Skeletal muscle cell (primary cell): ENCODE measurements at regions not wholly inside any gene's neighbourhood (a gene's known extent, or its start where the extent isn't known, plus 50 kb on each side); places are given as distances from the start of the nearest gene placed in this dataset.

Source experiments
- DNase-seq: peaks from one replicate; pipeline ENCODE4 v3.0.0-alpha.2; 2010; ENCODE audit warnings: low read depth
- H3K4me3 ChIP-seq: 2 replicates; pipeline ENCODE4 v1.5.1; 2011; ENCODE audit warnings: low read depth, mild to moderate bottlenecking, control low read depth, low read length, moderate library complexity

- no peak overlapping the region for H3K4me3 ChIP-seq
- peak; percentile 39 for DNase-seq
Measured at GRCh38 chr12:24496755-24497154, 452.1 kb downstream of the BCAT1 start.

- DNase-seq: no peak
- H3K4me3 ChIP-seq: no peak overlapping the region
Measured at GRCh38 chr12:24494401-24494800, 454.5 kb downstream of the BCAT1 start.

DNA sequence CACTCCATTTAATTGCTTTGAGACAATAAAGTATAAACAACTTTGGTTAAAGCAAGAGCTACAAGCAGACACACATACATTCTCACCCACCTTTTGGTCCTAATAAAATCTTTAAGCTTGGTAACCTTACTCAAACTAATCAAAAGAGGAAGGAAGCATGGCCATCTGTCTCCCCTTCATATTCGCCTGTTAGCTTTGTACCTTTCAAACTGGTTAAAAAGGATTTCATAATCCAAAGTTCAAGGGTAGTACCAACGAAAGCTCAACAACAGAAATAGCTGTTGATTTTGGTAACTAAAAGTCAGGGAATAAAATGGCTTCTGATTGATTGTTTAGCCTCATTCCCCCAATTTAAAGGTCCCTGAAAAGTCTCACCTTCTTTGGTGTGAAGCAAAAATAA, 456.9 kb downstream of the BCAT1 start:
- no peak overlapping the region for H3K4me3 ChIP-seq
- DNase-seq: no peak

- no peak overlapping the region for H3K4me3 ChIP-seq
- DNase-seq: no peak
Measured at GRCh38 chr12:24489939-24490338, 459.0 kb downstream of the BCAT1 start.

DNA sequence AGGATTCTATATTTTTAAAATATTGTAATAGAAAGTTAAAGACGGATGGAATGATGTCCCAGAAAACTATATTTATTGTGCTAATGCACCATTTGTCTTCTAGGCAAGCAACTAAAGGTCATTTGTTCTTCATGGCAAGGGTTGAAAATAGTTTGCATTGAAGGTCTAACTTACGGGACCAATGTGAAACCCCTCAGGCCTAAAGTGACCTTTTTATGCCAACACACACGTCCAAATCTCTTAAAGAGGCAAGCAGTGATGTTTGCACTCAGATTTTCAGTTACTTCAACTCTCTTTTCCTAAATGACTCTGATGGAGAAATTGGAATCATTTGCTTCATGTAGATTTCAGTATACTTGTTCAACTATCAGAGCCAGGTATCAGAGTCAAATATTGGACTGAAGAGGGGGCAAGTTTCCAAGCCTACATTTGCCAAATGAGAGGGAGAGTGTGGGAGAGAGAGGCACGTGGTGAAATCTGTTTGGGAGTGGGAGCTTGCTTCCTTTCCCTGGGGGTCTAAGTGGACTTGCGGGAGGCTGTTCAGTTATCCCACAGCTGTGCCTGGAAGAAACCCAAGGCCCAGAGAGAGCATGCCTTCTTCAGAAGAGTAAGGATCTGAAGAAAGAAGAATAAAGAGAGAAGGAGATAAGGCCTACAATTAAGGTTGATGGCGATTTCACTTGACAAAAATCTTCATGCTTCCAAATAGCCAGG, 459.8 kb downstream of the BCAT1 start:
- no peak for DNase-seq
- H3K4me3 ChIP-seq: no peak overlapping the region

- no peak overlapping the region for H3K4me3 ChIP-seq
- DNase-seq: no peak
Measured at GRCh38 chr12:24488091-24488596, 460.8 kb downstream of the BCAT1 start.

DNA sequence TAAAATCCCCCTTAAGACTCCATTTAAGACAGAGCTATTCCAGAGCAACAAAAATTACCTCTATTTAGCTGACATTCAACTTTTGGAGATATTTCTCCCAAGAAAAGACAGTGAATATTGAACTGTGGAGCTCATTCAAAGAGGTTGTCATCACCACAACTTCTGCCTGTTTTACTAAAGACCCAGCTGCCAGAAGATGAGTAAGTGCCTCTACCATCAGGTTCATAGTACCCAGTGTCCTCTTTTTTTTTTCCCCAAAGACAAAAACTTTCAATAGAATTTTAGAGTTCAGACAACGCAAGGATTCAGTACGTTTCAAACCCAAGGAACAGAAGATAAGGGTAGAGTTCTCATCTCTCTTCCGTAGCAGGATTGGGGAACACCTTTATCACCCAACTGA, 461.3 kb downstream of the BCAT1 start:
- no peak overlapping the region for H3K4me3 ChIP-seq
- DNase-seq: no peak

GRCh38 chr12:24483732-24484131, 465.2 kb downstream of the BCAT1 start:
- no peak overlapping the region for H3K4me3 ChIP-seq
- no peak for DNase-seq

DNA sequence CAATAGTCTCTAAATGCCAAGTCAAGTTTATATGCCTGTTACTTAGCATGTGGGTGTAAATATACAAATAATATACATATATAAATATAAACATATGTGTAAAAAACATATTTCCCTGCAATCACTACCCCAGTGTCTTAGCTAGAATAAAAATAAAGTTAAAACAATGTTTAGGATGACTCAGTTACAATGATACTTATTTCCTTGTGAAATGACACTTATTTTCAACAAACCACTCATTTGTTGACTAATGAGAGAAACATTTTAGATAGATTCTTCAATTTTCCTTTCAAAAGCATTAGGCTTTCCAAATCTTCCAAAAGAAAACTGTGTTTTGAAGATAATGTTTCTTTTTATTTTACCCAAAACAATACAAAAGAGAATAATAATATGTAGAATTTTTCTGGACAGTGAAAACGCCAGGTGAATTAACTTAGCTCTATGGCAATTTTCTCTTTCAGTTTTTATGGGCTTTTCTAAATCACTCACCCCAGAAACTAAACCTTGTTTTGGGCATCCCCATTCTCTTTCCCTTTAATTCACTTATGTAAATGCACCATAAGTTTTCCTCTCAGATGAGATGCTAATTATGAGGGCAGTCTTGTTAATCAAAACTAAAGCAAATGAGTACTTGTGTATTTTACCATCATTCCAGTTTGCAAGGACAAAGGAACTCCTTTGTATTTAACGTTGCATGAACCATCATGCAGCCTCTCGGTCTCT, 465.9 kb downstream of the BCAT1 start:
- H3K4me3 ChIP-seq: no peak overlapping the region
- DNase-seq: no peak

- DNase-seq: no peak
- no peak overlapping the region for H3K4me3 ChIP-seq
Measured at GRCh38 chr12:24482044-24482443, 466.9 kb downstream of the BCAT1 start.

DNA sequence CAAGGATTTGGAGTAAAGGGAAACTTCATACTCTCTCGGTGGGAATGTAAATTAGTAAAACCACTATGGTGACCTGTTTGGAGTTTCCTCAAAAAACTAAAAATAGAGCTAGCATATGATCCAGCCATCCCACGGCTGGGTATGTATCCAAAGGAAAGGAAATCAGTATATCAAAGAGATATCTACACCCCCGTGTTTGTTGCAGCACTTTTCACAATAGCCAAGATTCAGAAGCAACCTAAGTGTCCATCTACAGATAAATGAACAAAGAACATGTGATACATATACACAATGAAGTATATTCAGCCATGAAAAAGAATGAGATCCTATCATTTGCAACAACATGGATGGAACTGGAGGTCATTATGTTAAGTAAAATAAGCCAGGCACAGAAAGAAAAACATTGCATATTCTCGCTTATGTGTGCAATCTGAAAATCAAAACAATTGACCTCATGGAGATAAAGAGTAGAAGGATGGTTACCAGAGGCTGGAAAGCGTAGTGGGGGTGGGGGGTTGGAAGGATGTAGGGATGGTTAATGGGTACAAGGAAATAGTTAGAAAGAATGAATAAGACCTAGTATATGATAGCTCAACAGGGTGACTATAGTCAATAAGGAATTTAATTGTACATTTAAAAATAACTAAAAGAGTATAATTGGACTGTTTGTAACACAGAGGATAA, 468.0 kb downstream of the BCAT1 start:
- DNase-seq: no peak
- H3K4me3 ChIP-seq: no peak overlapping the region

GRCh38 chr12:24479131-24479530, 469.8 kb downstream of the BCAT1 start:
- DNase-seq: no peak
- H3K4me3 ChIP-seq: no peak overlapping the region

GRCh38 chr12:24478254-24478653, 470.6 kb downstream of the BCAT1 start:
- DNase-seq: no peak
- no peak overlapping the region for H3K4me3 ChIP-seq

- no peak overlapping the region for H3K4me3 ChIP-seq
- no peak for DNase-seq
Measured at GRCh38 chr12:24476310-24476709, 472.6 kb downstream of the BCAT1 start.

- no peak for DNase-seq
- no peak overlapping the region for H3K4me3 ChIP-seq
Measured at GRCh38 chr12:24475337-24475736, 473.6 kb downstream of the BCAT1 start.

DNA sequence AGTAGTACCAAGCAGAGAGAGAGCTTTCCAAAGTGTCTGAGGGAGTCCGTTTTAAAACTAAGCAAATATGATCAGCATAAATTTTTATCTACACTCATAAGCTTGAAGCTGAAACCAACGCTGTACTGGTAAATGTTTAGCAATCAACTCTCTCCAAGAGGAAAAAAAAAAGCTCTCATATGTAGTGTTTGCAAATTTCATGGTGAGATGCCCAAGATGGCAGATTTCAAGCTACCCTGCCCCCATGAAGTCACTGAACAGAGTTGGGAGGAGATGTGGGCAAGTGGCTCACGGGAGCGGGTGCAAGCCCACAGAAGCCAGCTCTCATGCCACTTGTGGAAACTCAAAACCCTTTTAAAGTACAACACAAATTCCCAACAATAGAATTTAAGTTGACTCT, 475.8 kb downstream of the BCAT1 start:
- DNase-seq: no peak
- H3K4me3 ChIP-seq: no peak overlapping the region

DNA sequence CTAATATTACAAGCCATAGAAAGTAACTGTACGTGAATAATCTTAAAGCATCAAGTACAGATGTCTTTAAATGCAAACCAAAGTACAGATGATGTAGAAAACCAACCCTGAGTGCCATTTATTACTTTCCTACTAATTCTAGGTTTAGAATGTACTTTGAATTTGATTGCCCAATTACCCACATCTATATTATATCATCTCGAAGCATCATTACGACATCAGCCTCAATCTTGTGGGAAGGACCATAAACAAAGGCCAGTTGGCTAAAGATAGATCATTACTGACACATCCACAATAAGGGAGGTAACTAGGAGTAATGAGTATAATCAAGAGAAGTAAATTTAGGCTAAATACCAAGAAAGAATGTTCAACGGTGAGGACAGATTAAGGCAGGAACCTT, 478.9 kb downstream of the BCAT1 start:
- H3K4me3 ChIP-seq: no peak overlapping the region
- peak; percentile 10 for DNase-seq

DNA sequence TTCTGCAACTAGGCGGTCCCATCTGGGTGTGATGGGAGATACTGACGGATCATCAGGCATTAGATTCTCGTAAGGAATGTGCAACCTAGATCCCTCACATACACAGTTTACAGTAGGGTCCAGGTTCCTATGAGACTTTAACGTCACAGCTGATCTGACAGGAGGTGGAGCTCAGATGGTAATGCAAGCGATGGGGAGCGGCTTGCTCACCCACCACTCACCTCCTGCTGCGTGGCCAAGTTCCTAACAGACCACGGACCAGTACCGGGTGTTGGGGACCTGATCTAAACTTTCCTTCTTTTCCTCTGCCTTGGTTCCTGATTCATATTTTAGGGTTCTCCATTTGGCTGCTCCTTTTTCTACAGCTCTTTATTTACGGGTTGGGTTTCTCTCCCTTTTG, 479.8 kb downstream of the BCAT1 start:
- DNase-seq: no peak
- no peak overlapping the region for H3K4me3 ChIP-seq

- H3K4me3 ChIP-seq: no peak overlapping the region
- no peak for DNase-seq
Measured at GRCh38 chr12:24467226-24467625, 481.7 kb downstream of the BCAT1 start.

DNA sequence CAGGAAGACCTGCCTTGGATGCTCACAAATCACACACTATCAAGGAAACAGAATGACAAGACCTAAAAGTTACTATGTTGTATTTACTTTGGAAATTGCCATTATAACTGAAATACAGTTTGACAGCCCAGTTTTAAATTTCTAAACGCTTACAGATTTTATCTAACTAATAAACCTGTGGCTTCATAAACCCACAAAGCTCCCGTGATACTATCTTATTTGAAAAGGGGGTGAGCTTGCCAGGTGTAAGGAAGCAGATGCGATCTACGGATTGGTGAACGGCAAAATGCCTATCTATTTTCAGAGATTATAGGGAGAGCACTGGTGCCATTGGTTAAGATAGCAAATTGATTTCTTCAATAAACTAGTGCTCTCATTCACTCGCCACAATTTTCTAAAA, 485.5 kb downstream of the BCAT1 start:
- H3K4me3 ChIP-seq: no peak overlapping the region
- DNase-seq: no peak
